ENCODE measurements at regions not wholly inside any gene's neighbourhood (a gene's known extent, or its start where the extent isn't known, plus 50 kb on each side); places are given as distances from the start of the nearest gene placed in this dataset.
"Not testable (repeated sequence)": the region's sequence is repeated elsewhere in the genome, so short reads cannot be mapped to it uniquely, and the experiment has no call there.

- intact Hi-C loops (cut with DNase I; ENCODE audit: low total_unique reads); H3K9me3 ChIP-seq; H3K27ac ChIP-seq; H3K4me1 ChIP-seq; H3K4me3 ChIP-seq; DNase-seq (ENCODE audit: low spot score in 2 of 2); H3K36me3 ChIP-seq; H3K27me3 ChIP-seq: not testable (repeated sequence)
Measured at GRCh38 chr7:76117306-76117991, 69.5 kb downstream of the MDH2 start.

- H3K4me1 ChIP-seq; H3K9me3 ChIP-seq; H3K4me3 ChIP-seq; H3K27me3 ChIP-seq; H3K36me3 ChIP-seq; DNase-seq (ENCODE audit: low spot score in 2 of 2); H3K27ac ChIP-seq; intact Hi-C loops (cut with DNase I; ENCODE audit: low total_unique reads): not testable (repeated sequence)
Measured at GRCh38 chr7:76118253-76119036, 70.5 kb downstream of the MDH2 start.

GRCh38 chr7:76121044-76121443 is 73.1 kb downstream of the MDH2 start:
- intact Hi-C loops (cut with DNase I; ENCODE audit: low total_unique reads), result no loop called here
- Histone ChIP-seq H3K9me3 (no peaks in the 10 kb centered on the region), H3K27me3 (no peaks in the 10 kb centered on the region)

GRCh38 chr7:76122516-76123239 is 74.8 kb downstream of the MDH2 start:
- Histone ChIP-seq H3K4me1 (no peaks in the 10 kb centered on the region), H3K36me3 (no peaks in the 10 kb centered on the region), H3K9me3 (no peaks in the 10 kb centered on the region), H3K4me3 (no peak overlapping the region), H3K27me3 (no peaks in the 10 kb centered on the region), H3K27ac (no peak overlapping the region)
- intact Hi-C loops (cut with DNase I; ENCODE audit: low total_unique reads), result no loop called here
- TF ChIP-seq POLR2A (IDR thresholded peaks at IDR 0.05) (no peak), CTCF (IDR thresholded peaks at IDR 0.05) (no peak), POLR2AphosphoS5 (IDR thresholded peaks at IDR 0.05) (no peak)
- DNase-seq (ENCODE audit: low spot score in 2 of 2), result no peak

More at GRCh38 chr7:76121044-76121443, 73.1 kb downstream of the MDH2 start:
- no peaks in the 10 kb centered on the region for H3K4me1 ChIP-seq
- no peak overlapping the region for H3K27ac ChIP-seq
- H3K36me3 ChIP-seq, result no peaks in the 10 kb centered on the region
- TF ChIP-seq POLR2AphosphoS5 (IDR thresholded peaks at IDR 0.05) (no peak), CTCF (IDR thresholded peaks at IDR 0.05) (no peak), POLR2A (IDR thresholded peaks at IDR 0.05) (no peak)
- no peak for DNase-seq (ENCODE audit: low spot score in 2 of 2)
- H3K4me3 ChIP-seq, result no peak overlapping the region

- Histone ChIP-seq H3K4me1 (no peaks in the 10 kb centered on the region), H3K9me3 (no peaks in the 10 kb centered on the region), H3K27me3 (no peaks in the 10 kb centered on the region), H3K4me3 (no peak overlapping the region), H3K36me3 (no peaks in the 10 kb centered on the region), H3K27ac (no peak overlapping the region)
- TF ChIP-seq CTCF (IDR thresholded peaks at IDR 0.05), result no peak
- TF ChIP-seq POLR2A (IDR thresholded peaks at IDR 0.05), result no peak
- no peak for TF ChIP-seq POLR2AphosphoS5 (IDR thresholded peaks at IDR 0.05)
- DNase-seq (ENCODE audit: low spot score in 2 of 2), result no peak
- intact Hi-C loops (cut with DNase I; ENCODE audit: low total_unique reads), result no loop called here
Measured at GRCh38 chr7:76123316-76123715, 75.4 kb downstream of the MDH2 start.

- Histone ChIP-seq H3K9me3 (no peaks in the 10 kb centered on the region), H3K4me1 (no peaks in the 10 kb centered on the region), H3K4me3 (no peak overlapping the region), H3K36me3 (no peaks in the 10 kb centered on the region), H3K27me3 (no peaks in the 10 kb centered on the region), H3K27ac (no peak overlapping the region)
- no peak for TF ChIP-seq POLR2AphosphoS5 (IDR thresholded peaks at IDR 0.05)
- no peak for TF ChIP-seq POLR2A (IDR thresholded peaks at IDR 0.05)
- TF ChIP-seq CTCF (IDR thresholded peaks at IDR 0.05), result no peak
- intact Hi-C loops (cut with DNase I; ENCODE audit: low total_unique reads), result no loop called here
- no peak for DNase-seq (ENCODE audit: low spot score in 2 of 2)
Measured at GRCh38 chr7:76125560-76125959, 76.1 kb upstream of the SRRM3 start.
